Brain pericyte (primary cell): ENCODE measurements at regions not wholly inside any gene's neighbourhood (a gene's known extent, or its start where the extent isn't known, plus 50 kb on each side); places are given as distances from the start of the nearest gene placed in this dataset.
"Not testable (repeated sequence)": the region's sequence is repeated elsewhere in the genome, so short reads cannot be mapped to it uniquely, and the experiment has no call there.

Experiments
- DNase-seq: peaks from one replicate; pipeline ENCODE4 v3.0.0-alpha.2; 2012; ENCODE audit warnings: low read depth, low spot score

DNA sequence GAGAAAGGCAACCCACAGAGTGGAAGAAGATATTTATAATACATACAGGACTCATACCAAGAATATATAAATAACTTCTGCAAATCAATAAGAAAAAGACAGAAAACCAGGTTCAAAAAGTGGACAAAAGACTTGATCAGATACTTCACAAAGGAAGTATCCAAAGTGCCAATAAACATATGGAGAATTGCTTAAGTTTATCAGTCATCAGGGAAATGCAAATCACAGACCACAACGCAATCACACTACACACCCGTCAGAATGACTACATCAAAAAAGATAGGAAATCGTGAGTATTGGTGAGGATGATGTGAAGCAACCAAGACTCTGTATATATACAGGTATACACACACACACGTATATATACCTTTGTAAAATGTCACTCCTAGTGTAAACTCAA is 180.6 kb downstream of the FAM43A start:
- no peak for DNase-seq

DNA sequence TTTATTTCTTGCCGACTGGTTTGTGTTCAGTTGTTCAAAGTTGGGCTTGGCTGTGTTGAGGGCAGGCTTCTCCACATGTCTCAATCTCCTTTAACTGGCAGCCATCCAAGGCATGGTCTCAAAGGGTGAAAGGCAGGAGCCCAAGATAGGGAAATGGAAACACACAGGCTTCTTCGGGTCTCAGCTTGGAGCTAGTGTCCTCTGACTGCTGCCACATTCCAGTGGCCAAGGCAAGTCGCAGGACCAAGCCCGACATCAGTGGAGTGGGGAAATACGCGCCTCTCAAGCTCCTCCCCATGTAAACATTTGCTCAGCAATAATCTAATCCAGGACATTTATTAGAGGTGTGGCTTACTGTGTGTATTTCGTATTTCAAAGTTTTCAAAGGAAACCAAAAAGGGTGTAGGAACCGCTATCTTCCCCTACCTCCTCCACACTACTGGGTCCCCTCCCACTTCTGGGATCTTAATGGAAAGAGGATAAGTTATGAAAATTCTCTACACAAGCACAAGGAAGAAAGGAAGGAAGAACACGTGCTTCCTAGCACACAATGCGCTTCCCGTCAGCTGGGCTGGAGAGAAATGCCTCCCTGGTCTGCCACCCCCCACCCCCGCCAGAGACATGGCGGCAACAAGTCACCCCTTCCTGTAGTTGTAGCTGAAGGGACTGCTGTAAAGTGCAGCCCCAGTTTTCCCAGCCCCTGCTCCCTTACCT is 181.7 kb downstream of the FAM43A start:
- DNase-seq: no peak

DNA sequence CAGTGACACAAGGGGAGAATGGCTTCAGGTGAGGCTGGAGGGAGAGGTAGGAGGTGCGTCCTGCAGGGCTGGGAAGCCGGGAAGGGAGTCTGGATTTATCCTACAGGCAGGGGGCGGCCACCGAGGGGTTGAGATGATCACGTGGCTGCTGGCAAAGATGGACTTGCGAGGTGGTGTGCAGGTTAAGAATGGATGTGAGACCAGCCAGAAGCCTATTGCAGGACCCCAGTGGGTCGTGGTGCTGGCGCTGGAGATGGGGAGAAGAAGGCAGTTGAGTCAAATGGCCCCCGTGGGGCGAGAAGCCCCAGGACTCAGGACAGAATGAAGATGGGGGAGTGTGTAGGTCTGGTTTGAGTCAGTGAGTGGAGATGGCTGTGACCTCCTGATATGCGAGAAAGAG is 183.1 kb downstream of the FAM43A start:
- no peak for DNase-seq

DNA sequence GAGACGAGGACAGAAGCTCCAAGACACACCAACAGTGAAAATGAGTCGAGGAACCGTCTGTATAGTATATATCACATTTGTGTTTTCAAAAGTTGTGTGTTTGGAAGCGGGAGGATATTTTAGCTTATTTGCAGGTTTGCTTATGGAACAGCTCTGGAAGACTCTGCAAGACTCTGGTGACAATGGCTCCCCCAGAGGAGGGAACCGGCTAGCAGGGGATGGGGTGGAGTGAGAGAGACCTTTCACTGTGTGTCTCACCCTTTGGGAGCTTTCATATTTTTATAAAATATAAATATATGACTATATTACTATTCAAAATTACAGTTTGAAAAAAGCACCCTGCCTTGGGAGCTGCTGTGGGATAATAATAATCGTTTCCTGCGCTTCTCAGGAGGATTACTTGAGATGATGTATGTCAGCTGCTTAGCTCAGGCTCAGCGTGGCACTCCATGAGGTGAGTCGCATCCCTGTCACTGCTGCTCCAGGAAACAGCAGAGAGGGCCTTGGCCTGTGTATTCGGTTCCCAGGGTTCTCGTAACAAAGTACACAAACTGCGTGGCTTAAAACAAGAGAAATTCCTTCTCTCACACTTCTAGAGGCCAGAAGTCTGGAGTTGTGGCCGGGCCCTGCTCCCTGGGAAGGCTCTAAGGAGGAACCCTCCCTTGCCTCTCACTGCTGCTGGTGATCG is 183.9 kb downstream of the FAM43A start:
- DNase-seq: no peak

DNA sequence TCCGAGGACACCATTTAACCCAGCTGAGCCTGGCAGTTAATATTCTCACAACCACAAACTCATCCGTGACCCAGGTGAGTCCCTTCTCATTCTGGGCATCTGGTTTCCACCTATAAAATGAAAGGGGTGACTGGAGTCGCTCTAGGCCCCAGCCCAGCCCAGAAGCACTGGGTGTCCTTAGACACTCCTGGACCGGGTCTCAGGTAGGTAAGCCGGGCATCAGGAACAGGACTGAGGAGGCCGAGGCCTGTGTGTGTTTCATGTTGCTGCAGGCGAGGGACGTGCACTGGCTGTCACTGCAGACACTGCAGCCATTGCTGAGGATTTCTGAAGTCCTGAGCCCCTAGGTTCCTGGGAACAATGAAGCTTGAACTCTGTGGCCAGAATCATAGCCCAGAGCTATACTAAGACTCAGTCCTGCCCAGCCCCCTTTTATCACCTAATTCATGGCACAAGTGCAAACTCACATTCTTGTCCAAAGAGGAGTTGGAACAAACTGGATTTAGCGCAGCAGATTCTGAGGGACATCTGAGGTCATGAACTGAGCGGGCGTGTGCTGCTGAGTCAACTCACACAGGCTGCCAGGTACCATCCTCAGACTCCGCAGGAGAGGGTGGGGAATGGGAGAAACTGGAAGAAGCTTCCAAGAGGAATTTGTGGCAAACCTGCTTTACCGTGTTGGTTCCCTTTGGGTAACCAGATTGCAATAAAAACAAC is 184.9 kb downstream of the FAM43A start:
- DNase-seq: no peak

DNA sequence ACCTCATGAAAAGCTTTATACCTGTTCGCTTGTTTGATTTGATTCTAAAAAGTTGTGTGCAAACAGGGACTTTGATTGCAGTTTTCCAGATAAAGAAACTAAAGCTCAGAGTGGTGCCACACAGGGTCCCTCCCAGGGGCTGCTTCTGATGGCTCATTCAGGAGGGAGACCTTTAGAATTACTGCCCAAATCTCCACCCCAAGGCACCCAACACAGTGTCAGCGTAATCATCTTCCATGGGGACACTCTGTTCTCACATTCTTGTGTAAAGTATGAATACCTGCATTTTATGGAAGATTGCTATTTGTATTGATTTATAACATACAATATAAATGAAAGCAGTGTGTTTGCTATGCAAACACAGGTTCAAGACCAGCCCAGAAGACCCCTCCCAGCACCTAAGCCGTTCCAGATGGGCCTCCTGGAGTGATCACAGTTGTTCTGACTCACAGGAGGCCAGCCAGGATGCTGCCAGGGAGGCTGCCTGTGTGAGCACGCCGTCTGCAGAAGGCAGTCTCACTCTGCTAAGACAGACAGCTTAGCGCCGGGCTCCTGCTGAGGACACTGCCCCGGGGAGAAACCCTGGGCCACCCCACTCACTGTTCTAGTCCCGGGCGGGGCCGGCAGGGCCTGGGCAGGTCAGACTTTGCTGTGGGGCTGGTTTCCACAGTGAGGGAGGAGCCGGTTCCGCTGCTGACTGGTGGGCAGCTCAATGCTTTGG is 185.6 kb downstream of the FAM43A start:
- peak; percentile 55 for DNase-seq

DNA sequence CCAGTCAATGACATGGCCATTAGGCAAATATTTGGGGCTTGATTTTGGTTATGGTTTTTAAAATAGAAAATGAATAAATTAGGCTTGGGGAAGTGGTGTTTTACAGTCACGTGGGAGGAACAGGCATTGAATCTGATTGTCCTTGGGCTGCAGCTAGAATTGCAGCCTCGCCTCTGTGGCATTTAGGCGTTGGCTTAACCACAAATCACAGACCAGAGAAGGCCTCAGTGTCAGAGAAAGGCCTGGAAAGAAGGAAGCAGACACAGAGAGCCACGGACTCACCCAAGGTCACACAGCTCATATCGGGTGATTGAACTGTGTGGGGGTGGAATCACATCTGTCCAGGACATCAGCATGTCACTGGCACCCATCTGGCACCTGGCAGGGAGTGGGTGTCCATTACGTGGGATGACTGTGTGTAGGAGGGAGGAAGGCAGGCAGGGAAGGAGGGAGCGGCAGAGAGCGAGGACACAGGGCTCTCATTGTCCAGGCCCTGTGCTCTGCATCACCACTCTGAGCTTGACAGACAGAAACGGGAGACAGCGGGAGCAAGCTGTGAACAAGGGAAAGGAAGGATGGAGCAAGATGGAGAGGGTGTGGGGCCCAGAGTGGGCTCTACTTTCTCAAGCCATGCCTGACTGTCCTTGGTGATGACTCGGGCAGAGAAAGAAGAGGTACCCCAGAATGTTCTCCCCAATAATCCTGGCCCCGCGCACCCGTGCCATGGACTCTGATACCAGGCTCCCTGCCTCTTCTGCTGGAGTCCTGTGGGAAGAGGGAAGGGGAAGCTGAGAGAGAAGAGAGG is 186.4 kb downstream of the FAM43A start:
- DNase-seq: no peak

DNA sequence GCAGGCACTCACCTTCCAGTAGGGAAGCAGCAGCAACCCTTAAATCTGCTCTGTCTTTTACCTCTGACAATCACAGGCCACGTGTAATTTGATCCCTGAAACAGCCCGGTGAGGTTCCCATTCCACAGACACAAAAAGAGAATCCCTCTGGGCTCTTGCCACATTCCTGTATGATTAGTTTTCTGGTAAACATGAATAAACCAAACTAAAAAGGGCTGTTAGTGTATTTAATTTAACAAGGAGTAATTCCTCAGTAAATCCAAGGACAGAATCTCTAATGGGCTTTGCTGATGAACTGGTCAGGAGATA is 186.9 kb downstream of the FAM43A start:
- DNase-seq: no peak

DNA sequence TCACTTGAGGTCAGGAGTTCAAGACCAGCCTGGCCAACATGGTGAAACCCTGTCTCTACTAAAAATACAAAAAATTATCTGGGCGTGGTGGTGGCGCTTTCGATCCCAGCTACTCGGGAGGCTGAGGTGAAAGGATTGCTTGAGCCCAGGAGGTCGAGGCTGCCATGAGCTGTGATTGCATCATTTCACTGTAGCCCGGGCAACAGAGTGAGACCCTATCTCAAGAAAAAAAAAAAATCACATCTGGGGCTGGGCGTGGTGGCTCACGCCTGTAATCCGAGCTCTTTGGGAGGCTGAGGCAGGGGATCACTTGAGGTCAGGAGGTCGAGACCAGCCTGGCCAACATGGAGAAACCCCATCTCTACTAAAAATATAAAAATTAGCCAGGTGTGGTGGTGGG is 187.8 kb downstream of the FAM43A start:
- not testable (repeated sequence) for DNase-seq

DNA sequence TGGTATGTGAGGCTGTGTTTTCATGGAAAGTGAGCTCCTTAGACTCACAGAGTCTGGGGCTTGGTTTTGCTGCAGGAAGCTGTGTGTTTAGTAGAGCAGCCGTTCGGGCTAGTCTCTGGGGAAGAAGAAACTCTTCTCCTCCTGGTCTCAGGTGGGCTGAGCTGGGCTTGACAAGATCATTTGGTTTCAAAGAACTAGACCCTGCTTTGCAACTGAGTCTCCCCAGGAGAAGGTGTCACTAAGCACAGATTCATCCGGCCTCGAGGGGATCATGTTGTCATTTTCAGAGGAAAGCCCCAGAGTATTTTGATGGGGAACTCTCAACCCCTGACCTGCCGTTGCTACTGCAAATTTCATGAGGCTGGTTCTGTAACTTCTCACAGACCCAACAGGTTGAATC is 188.5 kb downstream of the FAM43A start:
- DNase-seq: no peak

DNA sequence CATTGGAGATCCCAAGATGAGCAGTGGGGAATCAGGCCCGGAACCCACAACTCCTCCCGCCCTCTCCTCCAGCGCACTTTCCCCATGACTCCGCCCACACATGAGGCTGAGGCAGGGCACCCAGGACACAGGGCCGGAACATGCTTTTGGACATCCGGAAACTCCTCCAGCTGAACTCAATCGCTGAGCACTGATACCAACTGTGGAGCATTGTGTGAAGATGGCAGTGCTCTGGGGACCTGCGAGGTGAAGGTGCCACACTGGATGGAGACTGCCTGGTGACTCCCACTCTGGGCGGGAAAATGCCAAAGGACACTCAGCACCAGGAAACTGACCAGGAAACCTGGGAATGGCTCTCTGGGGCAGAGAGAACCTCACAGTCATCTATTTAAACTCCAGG is 189.1 kb downstream of the FAM43A start:
- DNase-seq: no peak

DNA sequence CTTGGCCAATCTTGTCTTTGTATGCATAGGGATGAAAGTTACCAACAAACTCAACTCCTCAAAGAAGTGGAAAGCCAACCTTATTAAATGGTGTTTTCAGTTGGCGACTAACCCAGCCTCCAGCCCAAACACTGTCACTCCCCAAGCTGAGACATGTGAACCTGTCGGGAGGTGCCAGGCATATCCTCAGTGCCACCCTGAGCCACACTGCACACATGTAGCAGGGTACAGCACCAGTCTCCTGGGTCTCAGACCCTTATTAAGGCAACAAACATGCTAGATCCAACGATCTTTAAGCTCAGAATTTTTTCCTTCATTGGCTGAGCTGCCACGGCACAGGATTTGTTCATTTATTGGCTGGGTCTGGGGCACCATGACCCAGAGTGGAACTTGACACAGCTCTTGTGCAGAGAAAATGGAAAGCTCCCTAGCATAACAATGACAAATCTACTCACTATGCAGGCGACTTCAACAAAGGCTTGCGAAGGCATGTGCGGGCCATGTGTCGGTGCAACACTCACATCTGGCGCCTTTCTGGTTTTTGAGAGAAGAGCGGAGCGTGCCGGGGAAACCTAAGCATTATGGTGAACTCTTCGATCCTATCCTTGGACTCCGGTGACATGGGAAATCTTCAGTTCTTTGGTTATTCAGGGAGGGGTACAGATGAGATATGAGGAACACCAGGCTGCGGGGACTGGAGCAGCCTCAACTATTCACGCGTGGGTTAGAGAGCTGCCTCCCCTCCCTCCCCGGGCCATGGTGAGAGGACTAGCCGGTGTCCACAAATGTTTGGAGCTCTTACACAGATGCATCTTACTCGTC is 190.1 kb downstream of the FAM43A start:
- DNase-seq: no peak

DNA sequence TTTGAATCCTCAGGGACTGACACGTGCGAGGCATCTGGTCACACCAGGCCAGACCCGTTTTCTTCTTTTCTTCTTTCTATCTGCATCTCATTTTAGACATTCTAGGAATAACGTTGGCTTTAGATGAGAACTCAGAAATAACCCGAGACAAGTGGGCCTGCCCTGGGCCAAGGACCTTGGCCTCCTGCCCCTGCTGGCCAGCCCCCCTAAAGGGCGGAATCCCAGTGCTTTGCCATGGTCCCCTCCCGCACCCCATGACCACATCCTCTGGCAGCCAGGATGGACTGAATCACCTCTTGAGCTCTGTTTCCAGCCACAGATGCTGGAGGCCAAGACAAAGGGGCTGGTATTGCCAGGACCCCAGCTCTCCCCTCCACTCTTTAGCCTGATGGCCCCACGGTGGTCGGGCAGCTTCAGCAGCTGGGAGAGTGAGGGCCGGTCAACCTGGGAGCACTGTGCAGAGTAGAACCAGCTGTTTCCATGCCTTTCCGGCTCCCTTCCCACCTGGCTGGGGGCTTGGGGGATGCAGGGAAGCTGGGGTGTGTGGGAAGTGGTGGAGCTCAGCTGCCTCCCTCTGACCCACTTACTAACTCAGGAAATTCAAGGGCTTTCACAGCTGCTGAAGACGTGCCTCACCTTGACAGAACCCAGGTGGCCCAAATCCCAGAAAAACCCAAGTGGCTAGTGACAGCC is 190.9 kb downstream of the FAM43A start:
- no peak for DNase-seq

DNA sequence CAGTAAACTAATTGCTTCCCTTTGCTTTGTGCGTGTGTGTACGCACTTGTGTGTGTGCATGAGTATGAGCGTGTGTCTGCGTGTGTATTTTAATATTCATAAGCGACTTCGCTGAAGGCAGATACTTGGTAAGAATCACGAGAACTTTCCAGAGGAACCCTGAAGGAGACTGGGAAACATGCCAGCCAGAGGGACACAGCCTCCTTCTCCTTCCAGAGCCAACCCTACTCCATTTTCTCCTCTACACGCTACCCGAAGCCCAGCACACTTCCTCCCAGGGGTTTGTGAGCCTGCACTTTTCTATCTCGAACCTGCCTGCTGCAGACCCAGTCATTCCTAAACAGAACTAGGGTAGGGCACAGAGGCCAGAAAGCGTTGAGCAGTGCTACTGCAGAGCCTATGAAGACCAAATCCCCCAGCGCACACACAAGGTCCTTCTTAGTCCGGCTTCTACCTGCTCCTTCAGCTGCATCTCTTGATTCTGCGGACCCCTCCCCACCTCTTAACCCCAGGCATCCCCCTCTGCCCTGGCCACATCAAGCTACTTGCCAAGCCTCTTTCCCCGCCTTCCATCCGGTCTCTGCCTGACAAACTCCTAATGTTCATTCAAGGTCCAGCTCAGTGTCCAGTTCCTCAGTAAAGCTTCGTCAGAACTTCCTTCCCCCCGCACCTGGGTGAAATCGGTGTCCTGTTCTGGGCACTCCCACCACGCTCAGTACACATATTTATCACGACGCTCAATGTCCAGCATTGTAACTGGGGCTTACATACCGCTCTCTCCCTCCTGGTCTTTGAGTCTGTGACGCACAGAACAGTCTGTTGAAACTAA is 191.8 kb downstream of the FAM43A start:
- no peak for DNase-seq

DNA sequence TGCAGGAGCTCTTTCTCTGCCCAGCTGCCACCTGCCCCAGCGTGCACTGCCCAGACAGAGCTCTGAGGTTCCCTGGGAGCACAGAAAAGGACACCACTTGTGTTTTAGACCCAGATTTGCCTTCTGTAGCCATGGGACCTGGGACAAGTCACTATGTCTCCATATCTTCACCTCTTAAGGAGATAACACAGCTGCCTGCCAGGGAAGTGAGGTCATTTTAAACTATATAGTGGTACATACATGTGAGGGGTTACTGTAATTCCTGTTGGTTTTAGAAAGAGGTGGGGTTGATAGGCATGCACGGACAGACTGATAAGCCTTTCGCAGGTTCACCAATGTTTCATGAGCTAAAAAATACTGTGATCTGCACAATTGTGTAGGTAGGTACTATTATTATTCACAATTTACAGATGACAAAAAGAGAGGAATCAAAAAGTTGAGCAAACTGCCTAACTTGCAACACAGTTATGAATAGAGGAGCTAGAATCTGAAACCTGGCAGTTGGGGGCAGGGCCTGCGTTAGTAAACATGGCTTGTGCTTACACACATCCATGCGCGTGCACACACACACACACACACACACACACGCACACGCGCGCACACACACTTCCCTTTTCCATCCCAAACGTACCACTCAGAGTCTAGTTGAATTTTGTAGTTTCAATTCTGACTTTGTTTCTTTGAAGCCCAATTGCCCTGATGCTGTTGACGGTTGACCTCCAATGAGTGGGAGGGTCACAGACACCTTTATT is 193.6 kb downstream of the FAM43A start:
- DNase-seq: no peak

DNA sequence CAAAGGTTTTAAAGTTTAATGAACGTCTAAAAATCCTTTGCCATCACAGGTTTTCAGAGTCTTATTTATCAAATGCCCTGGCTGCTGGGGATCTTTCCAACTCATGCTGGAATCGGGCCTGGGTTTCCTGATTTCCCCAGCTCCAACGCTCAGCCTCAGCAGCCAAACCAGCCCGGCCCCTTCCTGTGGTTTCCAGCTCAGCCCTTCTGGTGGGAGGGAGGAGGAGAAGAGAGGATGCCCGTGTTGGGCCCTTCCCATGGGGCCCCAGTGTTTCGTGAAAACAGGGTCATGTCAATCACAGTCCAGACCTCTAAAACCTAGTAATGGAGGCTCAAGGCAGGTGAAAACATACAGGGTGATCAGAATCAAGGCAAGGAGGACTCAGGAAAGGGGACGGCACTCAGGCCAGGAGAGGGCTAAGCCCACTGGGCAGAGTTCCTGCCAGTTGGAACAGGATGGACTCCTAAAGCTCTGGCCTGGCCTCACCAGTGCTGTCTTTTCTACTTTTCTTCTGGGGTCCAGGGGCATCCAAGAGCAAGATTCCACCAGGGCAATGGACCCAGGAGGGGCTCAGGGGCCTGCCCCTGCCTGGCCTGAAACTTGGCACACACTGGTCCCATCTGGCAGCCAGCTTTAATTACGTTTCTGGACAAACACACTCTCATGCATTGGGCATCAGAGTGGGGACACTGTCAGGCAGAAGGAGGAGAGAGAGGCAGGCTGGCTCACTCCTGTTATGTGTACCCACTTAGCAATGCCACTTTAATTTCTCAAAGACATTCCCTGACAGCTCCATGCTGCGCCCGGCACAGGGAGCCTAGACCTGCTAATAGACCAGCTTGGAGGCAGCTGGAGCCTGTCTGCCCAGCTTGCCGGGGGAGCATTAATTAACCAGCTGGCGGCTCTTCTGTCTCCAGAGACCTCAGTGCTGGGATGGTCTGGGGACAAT is 194.6 kb downstream of the FAM43A start:
- DNase-seq: no peak
